ENCODE measurements at regions not wholly inside any gene's neighbourhood (a gene's known extent, or its start where the extent isn't known, plus 50 kb on each side); places are given as distances from the start of the nearest gene placed in this dataset.

DNA sequence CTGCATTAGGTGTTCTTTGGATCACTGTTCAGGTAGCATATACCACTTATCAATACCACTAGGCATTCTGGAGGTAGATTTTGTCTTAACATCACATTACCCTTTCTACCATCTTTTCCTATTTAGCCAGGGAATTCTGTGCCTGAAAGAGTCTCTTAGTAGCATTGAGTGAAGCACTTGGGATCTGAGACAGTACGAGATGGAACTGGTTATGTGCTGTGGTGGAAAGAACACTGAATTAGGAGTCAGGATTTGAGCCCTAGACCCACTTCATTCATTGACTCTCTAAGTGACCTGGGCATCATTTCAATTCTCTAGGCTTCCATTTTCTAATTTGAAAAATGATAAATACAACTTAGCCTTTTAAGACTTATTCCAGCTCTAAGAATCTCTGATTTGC, 291.1 kb downstream of the DMAC1 start:
- TF ChIP-seq, protein P1, sequence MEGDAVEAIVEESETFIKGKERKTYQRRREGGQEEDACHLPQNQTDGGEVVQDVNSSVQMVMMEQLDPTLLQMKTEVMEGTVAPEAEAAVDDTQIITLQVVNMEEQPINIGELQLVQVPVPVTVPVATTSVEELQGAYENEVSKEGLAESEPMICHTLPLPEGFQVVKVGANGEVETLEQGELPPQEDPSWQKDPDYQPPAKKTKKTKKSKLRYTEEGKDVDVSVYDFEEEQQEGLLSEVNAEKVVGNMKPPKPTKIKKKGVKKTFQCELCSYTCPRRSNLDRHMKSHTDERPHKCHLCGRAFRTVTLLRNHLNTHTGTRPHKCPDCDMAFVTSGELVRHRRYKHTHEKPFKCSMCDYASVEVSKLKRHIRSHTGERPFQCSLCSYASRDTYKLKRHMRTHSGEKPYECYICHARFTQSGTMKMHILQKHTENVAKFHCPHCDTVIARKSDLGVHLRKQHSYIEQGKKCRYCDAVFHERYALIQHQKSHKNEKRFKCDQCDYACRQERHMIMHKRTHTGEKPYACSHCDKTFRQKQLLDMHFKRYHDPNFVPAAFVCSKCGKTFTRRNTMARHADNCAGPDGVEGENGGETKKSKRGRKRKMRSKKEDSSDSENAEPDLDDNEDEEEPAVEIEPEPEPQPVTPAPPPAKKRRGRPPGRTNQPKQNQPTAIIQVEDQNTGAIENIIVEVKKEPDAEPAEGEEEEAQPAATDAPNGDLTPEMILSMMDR (conservative IDR thresholded peaks at IDR 0.05): no peak
- no peak for TF ChIP-seq EZH2 (IDR thresholded peaks at IDR 0.05; ENCODE audit: low read depth)
